Activated CD4-positive, alpha-beta T cell treated with anti-CD3 and anti-CD28 coated beads for 24 hours (primary cell): ENCODE measurements at regions not wholly inside any gene's neighbourhood (a gene's known extent, or its start where the extent isn't known, plus 50 kb on each side); places are given as distances from the start of the nearest gene placed in this dataset.

Experiments used
- DNase-seq, 2 donors: peaks; one replicate each; pipeline ENCODE4 v3.0.0-alpha.2; 2020; ENCODE audit warnings: low read depth in 2 of 2

DNA sequence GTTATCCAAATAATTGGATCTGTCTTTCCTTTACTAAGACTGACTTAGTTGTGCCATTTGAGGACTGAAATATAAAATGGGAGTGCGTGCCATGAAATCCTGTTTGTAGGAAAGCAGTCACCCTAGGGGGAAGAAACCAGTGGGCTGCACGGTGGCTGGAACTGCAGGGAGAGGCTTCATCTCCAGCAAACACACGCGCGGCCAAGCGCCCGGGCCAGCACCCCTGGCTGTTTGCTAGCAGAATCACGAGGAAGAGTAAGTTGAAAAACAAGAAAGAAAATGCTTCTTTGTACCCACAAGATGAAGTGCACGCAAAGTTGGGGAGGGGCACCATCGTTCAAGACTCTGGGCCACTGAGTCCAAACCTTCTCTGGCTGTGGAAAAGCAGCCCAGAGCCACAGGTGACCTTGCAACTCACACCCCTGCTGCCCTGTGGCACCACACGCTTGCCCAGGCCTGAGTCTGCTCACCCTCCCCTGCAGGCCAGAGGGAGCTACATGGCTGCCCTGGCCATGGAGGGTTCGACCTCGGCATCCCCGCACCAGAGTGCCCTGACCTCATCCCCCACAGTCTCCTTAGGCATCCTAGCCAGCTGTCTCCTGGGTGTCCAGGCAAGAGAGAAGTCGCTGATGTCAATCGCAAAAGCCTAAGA, 55.2 kb downstream of the IRX2 start:
- no peak for DNase-seq

DNA sequence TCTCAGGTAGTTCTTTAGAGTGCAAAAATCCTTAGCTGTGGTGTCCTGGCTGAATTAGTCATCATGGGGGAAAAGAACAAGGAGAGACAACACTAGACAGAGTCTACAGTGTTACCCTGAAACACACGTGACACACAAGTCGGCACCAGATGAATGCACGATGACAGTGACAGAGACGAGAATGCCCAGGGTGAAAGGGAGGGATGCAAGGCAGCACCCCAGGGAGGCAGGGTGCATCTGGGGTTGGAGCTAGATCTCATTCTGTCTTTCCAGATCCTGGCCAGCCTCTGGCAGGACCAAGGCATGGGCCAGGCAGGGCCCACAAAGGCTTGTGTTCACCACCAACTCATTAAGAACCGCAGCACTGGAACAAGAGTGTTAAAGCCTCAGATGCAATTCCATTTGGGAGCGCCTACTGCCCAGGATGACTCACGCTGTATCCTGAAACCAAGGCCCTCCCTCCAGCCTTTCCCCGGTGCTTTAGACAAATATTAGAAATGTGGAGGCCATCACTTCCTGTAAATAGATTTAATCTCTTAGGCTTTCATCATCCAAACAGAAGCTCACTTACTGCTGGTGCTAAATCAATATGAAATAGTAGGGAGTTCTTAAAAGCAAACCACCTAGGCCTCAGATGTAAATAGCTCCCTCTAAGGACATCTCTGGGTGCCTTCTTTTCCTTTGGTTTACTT, 56.1 kb downstream of the IRX2 start:
- no peak for DNase-seq

DNA sequence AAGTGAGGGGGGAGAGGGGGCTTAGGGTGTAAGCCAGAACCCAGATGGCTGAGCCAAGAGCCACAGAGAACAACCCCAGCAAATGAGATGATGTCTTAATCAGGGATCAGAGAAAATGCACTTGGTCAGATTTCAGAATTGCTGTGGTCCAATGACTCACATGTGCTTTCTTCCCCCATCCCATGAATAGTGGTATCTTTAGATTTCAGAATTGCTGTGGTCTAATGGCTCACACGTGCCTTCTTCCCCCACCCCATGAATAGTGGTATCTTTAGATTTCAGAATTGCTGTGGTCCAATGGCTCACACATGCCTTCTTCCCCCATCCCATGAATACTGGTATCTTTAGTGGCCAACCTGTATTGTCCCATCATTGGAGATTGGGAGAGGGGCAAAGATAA, 59.9 kb downstream of the IRX2 start:
- no peak for DNase-seq

DNA sequence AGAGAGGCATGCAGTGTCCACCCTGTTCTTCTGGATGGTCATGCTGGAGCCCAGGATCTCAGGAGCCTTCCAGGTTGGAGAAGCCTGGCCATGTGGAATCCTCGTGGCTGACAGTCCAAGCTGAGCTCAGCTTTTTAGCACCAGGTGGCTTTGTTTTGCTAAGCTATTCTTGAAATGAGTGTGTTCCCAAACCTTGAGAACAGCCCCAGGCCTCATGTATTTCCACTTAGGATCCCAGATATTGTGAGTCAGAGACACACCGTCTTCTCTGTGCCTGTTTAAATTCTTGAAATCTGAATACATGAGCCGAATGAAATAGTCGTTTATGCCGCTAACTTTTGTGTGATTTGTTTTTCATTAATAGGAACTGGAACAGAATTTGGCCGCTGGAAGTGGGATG, 61.2 kb downstream of the IRX2 start:
- no peak for DNase-seq

DNA sequence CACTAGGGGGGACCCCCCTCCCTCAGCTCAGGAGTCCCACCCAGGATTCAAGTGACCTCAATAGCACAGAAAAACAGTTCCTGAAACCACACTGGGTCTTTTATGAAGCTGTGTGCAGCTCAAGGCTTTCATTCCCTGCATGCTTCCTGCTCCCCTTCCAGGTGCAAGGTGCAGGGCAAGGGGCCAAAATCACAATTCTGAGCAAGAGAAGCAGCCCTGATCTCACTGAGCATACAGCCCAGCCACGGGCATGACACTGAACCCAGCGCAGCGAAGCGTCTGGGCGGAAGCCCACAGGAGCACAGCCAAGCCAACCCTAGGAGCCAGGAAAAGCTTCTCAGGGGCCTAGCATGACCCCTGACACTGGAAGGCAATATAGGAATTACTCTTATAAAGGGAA, 62.9 kb downstream of the IRX2 start:
- DNase-seq: no peak

DNA sequence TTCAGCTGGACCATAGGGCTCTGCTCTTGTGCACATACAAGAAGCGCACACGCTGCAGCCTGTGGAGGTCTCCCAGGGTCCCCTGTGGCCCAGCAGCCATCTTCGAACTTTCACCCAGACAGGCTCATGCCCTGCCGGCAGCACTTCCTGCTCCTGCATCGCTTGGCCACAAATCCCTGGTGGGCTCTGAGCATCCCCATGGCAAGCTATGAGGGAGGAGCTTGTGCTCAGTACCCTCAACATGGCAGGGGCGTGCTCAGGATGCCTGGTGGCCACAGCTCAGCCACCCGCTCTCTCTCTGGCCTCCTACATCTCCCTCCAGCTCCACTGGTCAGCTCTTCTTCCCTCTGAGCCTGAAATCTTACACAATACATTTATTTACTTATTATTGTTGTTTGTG, 63.7 kb downstream of the IRX2 start:
- DNase-seq: no peak

DNA sequence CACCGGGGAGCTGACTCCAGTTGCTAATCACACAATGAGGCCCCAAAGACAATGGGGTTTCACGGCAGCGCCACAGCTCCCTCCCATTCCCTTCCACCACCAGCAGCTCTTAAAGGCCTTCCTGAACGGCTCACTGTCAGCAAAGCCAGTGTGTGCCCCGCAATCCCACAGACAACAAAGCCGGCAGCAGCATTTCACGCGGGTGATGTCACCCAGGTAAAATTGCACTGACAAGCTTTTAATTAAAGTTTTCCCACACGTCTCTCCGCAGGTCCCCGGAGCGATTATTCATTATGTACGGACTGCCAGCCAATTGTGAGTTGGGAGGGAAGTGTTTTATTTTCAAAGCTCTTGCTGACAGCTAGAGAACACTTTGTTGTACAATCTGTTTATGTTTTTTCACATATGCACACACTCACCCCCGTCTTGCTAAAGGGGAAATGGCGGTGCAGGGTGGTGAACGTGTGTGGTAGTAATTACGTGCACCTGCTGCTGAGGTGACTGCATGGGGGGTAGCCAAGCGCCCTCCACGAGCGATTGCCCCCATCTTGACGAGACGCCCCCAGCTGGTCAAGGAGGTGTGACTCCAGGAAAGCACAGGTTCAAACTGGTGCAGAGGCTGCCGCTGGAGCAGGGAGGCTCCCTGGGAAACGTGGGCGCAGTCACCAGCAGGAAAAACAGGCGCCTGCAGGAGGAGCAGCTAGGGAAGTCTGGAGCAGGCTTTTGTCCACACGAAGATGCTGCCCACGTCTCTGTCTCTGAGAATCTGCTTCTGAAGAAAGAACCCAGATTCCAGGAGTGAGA, 65.0 kb downstream of the IRX2 start:
- no peak for DNase-seq

DNA sequence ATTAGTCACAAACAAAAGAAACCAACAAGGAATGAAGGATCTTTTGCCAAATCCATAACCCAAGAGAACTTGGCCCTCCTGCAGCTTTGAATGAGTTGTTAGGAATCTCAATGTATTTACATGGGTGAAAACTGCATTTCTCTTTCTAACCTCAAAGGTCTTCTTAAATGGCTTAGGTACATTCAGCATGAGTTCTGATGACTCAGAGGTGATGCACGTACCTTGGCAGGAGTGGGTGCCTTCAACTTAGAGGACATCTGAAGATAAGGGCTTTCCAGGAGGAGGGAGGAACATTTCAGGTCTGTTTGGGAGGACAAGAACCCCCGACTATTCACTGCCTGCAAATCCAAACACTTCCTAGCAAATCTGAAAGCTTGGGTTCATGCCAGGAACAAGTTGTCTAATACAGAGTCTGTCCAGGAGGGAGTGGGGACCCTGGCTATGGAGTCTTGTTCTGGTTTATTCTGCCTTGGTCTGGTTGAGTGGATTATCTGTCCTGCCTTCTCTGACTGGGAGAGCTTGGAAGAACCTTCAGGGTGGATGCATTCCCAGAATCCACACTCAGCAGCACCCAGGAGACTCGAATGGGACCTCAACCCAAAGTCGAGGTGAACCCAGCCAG, 65.7 kb downstream of the IRX2 start:
- DNase-seq: no peak

DNA sequence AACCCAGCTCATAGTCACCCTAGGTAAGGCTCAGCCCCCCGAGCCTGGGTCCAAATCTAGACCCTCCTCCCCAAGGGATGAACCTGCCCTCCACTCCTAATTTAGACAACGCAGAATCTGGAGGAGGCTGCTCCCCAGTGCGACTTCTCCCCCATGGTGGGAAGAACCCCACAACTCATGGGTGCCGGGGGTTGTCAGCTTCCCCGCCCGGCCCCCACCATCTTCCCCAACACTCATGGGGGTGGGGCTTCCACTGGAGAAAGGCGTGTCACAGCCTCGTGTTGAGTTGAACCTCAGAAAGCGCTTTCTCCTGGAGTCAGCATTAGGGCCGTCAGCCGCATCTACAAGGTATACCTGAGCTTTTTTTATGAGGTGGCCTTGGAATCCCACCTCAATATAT, 66.9 kb downstream of the IRX2 start:
- DNase-seq: no peak

DNA sequence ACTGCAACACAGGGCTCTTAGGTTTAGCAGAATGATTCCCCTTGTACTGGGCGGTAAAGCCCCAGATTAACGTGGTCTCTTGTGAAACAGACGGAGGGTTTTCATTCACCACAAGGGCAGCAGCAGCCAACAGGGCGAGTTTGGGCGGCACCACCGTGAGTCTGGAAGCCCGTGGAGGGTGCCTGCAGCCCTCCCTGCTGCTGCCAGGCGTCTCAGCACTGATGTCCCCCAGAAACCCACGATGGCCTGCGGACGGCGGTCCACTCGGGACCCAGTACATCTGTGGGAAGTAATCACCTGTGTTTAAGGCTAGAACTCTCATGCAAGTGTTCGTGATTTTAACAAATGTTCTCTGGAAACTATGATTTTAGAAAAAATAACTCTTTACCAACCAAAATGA, 67.8 kb downstream of the IRX2 start:
- DNase-seq: no peak

DNA sequence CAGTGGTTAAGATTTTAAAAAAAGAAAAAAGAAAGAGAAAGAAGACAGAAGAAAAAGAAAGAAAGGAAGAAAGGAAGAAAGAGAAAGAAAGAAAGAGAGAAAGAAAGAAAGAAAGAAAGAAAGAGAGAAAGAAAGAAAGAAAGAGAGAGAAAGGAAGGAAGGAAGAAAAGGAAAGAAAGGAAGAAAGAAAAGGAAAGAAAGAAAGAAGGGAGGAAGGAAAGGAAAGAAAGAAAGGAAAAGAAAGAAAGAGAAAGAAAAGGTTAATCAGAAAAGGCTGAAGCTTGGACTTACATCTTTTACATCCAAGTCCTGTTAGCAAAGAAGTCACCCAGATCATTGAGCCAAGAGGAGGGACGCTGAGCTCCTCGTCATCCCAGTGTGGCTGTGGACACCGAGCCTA, 70.0 kb downstream of the IRX2 start:
- no peak for DNase-seq

DNA sequence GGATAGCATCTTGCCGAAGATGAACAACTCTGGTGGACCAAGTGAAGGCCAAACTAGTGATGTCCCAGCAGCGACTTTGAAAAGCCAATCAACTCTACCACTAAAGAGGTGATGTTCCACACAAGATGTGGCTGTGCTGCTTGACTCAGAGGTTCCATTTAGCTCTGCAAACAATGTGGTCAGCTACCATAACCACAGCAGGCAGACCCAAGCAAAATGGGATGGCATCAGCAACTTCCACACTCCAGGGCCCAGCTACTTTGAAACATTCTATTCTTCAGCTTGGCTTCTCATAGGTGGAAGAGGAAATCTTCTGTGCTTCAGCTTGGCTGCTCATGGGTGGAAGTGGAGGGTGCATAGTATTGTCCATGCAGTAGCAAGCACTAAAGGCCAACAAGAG, 70.5 kb downstream of the IRX2 start:
- DNase-seq: no peak

DNA sequence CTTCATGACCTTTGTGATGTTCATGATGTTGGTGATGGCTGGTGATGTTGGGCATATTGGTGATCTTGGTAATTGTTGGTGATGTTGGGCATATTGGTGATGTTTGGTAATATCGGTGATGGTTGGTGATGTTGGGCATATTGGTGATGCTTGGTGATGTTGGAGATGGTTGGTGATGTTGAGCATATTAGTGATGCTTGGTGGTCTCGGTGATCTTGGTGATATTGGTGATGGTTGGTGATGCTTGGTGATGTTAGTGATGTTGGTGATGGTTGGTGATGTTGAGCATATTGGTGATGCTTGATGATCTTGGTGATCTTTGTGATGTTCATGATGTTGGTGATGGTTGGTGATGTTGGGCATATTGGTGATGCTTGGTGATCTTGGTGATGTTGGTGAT, 73.8 kb downstream of the IRX2 start:
- DNase-seq: no peak

DNA sequence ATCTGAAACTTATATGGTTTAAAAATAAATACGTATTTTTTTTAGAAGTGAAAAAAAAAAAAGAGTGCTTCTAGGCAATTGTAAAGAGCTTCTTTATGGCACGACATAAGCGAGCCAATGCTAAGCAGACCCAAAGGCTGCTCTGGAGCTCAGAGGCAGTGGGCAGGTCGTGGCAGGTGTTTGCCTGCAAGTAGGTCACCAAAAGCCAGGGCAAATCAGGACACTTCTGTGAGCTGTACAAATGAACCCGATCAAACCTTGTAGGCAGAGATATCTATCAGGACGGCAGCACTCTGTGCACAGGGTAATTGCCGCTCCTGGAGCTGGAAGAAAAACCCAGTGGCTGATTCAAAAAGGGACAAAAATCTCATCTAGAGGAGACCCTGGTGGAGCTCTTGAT, 75.9 kb downstream of the IRX2 start:
- DNase-seq: no peak

DNA sequence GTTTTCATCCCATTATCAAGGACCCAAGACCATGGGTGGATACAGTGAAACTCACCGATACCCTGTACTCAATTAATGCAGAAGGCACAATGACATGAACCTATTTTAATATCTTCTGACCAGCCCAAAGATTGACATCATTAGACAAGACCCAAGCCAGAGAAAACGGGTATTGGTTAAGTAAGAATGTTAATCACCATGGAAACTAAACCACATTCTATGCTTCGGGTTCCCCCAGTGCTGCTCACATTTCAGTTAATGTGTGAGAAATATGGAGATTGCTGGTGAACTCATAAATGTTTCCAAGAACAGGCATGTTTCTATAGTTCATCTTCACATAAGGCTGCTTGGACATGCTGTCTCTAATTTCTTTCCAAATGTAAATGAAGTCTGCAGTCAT, 77.0 kb downstream of the IRX2 start:
- DNase-seq: no peak

DNA sequence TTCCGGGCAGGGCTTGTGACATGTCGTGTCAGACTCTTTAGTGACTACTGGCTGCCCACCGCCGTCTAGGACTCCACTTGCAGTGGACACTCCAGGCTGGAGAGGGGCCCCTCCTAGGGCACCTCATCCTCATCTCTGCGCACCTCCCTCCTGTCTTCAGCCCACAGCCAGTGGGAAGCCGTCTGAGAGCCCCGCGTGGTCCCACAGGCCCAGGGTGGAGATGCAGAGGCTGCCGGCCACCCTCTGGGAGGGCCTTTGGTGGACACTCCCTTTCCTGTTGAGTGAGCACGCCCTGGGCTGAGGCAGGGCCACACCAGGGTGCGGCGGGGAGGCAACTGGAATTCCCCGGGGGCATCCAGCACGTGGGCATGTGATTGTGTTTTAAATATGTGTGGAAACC, 80.5 kb downstream of the IRX2 start:
- DNase-seq: no peak

DNA sequence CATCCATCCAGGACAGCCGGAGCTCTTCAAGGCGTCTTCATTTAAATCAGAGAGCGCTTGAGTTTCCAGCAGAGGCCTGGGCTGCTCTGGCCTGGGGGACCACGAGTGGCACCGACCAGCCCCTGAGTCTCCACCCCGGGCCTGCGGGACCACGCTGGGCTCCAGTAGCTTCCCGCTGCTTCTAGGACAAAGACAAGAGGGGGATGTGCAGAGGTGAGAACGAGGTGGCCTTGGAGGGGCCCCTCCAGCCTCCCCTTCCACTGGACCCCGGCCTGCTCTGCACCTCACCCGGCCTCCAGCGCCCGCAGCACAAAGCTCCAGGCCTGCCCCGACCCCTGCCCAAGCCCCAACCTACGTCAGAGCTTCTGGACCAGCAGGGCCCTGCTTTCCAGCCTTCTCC, 81.6 kb downstream of the IRX2 start:
- DNase-seq: no peak

DNA sequence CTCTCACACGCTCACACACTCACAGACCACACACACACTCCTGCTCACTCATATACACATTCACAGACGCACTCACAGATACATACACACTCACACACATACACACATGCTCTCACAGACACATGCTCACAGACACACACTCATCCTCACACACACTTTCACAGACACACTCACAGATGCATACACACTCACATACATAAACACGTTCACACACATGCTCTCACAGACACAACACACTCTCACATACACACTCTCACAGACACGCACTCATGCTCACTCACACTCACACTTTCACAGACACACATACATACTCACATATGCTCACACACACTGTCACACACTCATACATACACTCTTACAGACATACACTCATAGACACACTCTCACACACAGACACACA, 82.2 kb downstream of the IRX2 start:
- no peak for DNase-seq

DNA sequence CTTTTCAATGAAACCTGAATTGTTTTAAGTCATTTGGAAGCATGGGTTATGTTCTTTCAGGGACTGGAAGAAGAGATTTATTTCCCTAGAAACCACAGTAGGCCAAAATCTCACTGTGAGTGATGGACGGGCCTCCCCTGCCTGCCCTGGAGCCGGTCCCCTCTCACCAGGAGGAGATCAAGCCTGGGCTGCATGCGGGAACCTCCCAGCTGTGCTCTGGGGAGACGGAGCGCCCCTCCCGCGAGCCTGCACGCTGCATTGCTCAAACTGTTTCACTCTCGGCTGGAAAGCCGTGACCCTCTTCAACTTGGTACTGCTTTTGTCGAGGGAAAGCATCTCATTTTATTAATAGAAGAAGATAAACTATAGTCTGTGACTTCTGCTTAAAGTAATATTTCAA, 85.4 kb downstream of the IRX2 start:
- DNase-seq: no peak

DNA sequence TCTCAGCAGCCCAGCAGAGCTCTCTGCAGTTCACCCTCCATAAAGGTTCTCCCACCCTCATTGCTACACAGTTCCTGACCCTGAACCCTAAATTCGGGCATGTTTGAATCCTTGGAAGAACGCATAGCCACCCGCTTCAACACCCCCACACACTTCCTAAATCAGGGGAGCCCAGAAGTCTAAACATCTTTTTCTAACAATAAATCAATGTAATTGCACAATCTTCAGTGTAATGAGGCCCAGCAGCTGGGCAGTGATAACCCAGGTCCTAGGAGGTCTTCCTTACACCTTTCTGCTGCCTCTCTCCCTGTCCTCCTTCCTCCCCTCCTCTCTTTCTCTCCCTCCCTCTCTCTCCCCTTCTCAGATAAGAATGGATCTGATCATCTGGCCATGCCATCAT, 88.0 kb downstream of the IRX2 start:
- DNase-seq: no peak

DNA sequence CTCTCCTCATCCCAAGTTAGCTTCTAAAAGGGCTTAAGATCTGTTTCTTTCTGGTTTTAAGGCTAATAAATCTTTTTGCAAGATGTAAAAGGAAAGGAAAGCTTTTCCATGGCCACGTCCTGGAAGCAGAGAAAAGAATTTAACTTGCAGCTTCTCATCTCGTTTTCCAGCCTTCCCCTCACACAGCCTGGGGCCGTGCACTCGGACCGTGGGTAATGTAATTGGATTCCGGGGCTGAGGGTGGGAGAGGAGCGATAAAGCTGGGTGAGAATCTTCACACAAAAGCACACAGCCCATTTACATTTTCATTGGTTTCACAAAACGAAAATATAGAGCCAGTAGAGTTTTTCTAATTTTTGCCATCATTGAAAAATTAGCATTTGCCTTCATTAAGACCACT, 91.2 kb downstream of the IRX2 start:
- DNase-seq: no peak

DNA sequence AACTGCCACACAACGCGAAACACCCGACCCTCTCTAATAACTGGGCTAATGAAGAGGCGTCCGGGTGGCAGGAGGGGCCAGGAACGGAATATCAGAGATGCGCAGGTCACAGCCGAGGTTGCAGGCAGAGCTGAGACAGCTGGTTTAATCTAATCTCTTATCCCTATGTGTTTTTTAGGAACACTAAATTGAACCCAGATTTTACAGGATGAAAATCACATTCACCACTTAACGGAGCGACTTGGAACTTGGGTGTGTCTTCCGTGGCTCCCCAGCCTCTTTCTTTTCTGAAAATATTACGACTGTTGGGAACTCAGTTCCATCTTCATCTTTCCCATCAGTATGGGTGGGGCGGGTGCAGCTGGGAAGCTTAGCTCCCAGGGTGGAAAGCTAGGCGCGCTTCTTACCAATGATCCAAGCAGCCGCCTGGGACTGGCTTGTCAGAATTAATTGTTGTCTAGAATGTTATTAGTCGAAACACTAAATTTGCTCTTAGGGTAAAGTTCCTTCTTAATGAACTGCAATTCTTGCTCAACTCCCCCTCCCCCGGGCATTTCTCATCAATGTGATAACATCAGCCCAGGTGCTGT, 92.5 kb downstream of the IRX2 start:
- no peak for DNase-seq
